ENCODE measurements at regions not wholly inside any gene's neighbourhood (a gene's known extent, or its start where the extent isn't known, plus 50 kb on each side); places are given as distances from the start of the nearest gene placed in this dataset.

DNA sequence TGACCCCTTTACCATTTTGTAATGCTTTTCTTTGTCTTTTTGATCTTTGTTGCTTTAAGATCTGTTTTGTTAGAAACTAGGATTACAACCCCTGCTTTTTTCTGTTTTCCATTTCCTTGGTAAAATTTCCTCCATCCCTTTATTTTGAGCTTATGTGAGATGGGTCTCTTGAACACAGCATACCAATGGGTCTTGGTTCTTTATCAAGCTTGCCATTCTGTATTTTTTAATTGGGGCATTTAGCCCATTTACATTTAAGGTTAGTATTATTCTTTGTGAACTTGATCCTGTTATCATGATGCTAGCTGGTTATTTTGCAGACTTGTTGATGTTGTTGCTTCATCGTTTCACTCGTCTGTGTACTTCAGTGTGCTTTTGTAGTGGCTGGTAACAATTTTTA is 337.3 kb downstream of the SPATA31D1 start:
- H3K4me3 ChIP-seq (ENCODE audit: low read depth, low read length) = no peak overlapping the region
- no peaks in the 10 kb centered on the region for H3K36me3 ChIP-seq (ENCODE audit: control insufficient read depth, insufficient read depth, low read length)
- DNase-seq (ENCODE audit: low read depth) = no peak
- TF ChIP-seq, protein P1, sequence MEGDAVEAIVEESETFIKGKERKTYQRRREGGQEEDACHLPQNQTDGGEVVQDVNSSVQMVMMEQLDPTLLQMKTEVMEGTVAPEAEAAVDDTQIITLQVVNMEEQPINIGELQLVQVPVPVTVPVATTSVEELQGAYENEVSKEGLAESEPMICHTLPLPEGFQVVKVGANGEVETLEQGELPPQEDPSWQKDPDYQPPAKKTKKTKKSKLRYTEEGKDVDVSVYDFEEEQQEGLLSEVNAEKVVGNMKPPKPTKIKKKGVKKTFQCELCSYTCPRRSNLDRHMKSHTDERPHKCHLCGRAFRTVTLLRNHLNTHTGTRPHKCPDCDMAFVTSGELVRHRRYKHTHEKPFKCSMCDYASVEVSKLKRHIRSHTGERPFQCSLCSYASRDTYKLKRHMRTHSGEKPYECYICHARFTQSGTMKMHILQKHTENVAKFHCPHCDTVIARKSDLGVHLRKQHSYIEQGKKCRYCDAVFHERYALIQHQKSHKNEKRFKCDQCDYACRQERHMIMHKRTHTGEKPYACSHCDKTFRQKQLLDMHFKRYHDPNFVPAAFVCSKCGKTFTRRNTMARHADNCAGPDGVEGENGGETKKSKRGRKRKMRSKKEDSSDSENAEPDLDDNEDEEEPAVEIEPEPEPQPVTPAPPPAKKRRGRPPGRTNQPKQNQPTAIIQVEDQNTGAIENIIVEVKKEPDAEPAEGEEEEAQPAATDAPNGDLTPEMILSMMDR (IDR thresholded peaks at IDR 0.05; ENCODE audit: insufficient read depth, low read length, poor library complexity, severe bottlenecking) = no peak
- no peaks in the 10 kb centered on the region for H3K27me3 ChIP-seq (ENCODE audit: control insufficient read depth, insufficient read depth, low read length)

DNA sequence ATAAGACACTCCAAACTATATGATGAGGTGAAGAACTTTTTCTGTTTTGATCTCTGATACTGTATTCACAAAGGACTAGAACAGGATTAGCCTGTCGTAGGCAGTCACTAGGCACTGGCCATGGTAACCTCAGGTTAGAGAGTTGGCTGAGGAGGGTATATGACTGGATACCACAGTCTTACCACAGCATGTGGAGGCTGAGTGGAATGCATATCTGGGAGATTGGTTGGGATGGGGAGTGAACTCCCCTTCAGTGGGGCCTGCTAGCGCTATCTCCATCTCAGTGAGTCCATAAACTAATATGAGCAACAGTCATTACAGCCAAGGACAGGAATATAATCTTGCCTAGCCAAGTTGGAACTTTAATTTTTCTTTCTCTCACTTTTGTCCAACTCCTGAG is 339.1 kb downstream of the SPATA31D1 start:
- Histone ChIP-seq H3K4me3 (ENCODE audit: low read depth, low read length) (no peak overlapping the region), H3K36me3 (ENCODE audit: control insufficient read depth, insufficient read depth, low read length) (no peaks in the 10 kb centered on the region), H3K27me3 (ENCODE audit: control insufficient read depth, insufficient read depth, low read length) (no peaks in the 10 kb centered on the region)
- TF ChIP-seq, protein P1 (IDR thresholded peaks at IDR 0.05; ENCODE audit: insufficient read depth, low read length, poor library complexity, severe bottlenecking) = no peak
- DNase-seq (ENCODE audit: low read depth) = no peak

DNA sequence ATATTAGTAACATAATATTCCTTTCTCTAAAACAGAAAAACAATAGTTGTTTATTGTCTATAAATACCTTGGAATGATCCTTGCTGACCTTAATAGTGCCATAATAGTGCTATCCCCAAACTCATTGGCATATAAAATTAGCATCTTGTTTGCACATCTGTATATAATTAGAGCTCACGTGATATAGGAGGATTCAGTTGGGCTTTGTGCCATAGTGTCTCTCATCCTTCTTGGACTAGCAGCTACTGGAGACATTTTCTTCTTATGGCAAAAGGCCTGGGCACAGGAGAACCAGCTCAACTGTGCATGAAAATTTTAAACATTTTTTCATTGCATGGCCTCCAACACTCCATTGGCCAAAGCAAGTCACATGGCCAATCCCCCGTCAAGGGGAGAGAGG is 342.5 kb downstream of the SPATA31D1 start:
- Histone ChIP-seq H3K27me3 (ENCODE audit: control insufficient read depth, insufficient read depth, low read length) (no peaks in the 10 kb centered on the region), H3K36me3 (ENCODE audit: control insufficient read depth, insufficient read depth, low read length) (no peaks in the 10 kb centered on the region), H3K4me3 (ENCODE audit: low read depth, low read length) (no peak overlapping the region)
- DNase-seq (ENCODE audit: low read depth) = no peak
- TF ChIP-seq, protein P1 (IDR thresholded peaks at IDR 0.05; ENCODE audit: insufficient read depth, low read length, poor library complexity, severe bottlenecking) = no peak

DNA sequence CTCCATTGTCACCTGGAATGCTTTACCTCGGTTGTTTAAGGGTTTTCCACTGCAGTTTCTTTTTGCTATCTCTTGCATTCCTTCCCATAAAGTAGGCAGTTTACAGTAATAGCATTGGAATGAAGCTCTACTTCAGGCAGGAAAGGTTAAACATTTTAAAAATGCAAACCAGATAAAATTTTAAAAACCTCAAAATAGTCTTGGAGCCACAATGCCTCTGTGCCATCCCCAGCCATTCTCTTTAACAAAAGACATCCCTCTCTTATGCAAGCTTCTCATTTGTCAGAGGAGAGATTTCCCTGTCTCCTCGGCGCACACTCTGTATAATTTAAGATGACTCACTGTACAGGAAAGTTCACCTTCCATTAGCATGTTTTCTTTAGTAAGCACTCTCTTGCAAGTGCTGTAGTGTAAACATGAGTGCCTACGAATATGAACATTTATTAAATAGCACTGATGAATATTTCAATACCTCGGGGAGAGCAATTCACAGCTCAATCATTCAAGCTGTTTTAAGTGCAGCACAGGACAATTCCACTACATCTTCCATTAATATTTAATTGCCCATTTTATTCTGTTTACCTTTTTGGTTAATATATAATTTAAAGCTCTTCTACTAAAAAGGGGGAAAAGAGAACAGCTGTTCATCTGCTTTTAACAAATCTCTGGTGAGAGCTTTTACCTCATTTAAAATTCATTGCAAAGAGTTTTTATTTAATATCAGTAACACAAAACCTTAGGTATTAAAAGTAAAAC is 343.6 kb downstream of the SPATA31D1 start:
- H3K36me3 ChIP-seq (ENCODE audit: control insufficient read depth, insufficient read depth, low read length) = no peaks in the 10 kb centered on the region
- H3K4me3 ChIP-seq (ENCODE audit: low read depth, low read length) = no peak overlapping the region
- H3K27me3 ChIP-seq (ENCODE audit: control insufficient read depth, insufficient read depth, low read length) = no peaks in the 10 kb centered on the region
- DNase-seq (ENCODE audit: low read depth) = peak; percentile 56
- TF ChIP-seq, protein P1 (IDR thresholded peaks at IDR 0.05; ENCODE audit: insufficient read depth, low read length, poor library complexity, severe bottlenecking) = no peak

DNA sequence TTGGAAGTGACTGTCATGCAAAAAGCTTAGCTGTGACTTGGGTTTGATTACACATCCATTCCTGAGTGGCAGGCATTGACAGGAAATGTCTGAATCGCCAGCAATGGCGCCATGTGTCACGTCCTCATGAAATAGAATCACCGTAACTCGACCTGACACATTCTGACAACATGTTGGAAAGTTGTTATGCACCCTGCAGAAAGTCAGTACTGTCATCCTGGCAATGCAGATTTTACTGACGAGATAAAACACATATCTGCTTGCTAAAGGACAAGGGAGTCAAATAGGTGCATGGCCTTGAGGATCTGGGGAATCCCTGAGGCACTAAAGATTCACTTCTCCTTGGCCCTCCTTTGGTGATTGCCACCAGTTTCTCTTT is 344.2 kb downstream of the SPATA31D1 start:
- H3K36me3 ChIP-seq (ENCODE audit: control insufficient read depth, insufficient read depth, low read length) = no peaks in the 10 kb centered on the region
- DNase-seq (ENCODE audit: low read depth) = no peak
- no peak overlapping the region for H3K4me3 ChIP-seq (ENCODE audit: low read depth, low read length)
- TF ChIP-seq, protein P1 (IDR thresholded peaks at IDR 0.05; ENCODE audit: insufficient read depth, low read length, poor library complexity, severe bottlenecking) = no peak
- no peaks in the 10 kb centered on the region for H3K27me3 ChIP-seq (ENCODE audit: control insufficient read depth, insufficient read depth, low read length)

DNA sequence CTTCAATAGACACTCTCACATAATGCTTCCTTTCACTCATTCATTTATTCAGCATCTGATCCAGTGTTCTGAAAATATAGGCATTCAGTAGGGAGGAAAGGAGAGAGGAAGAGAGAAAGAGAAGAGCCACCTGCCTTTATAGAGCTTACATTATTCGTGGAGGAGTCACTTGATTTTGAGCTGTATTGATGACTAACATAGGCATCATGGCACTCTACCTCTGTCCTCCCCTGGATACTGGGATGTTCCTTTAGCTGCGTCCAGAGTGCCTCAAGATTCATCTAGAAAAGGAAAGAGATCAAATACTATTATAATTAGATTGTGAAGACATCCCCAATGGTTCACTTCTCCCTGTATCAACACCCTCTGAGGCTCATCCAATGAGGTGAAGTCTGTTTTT is 345.1 kb downstream of the SPATA31D1 start:
- H3K36me3 ChIP-seq (ENCODE audit: control insufficient read depth, insufficient read depth, low read length) = no peaks in the 10 kb centered on the region
- no peaks in the 10 kb centered on the region for H3K27me3 ChIP-seq (ENCODE audit: control insufficient read depth, insufficient read depth, low read length)
- no peak overlapping the region for H3K4me3 ChIP-seq (ENCODE audit: low read depth, low read length)
- TF ChIP-seq, protein P1 (IDR thresholded peaks at IDR 0.05; ENCODE audit: insufficient read depth, low read length, poor library complexity, severe bottlenecking) = no peak
- no peak for DNase-seq (ENCODE audit: low read depth)
